GM23338 (cell line): ENCODE measurements at regions not wholly inside any gene's neighbourhood (a gene's known extent, or its start where the extent isn't known, plus 50 kb on each side); places are given as distances from the start of the nearest gene placed in this dataset.

Experiments
- ATAC-seq: fragments of 200-7000 bp; cut with Tn5 transposase; 3 replicates; pipeline ENCODE4 v1.9.1; 2020
- DNase-seq: peaks from one replicate; pipeline ENCODE4 v3.0.0-alpha.2; 2015; ENCODE audit warnings: low spot score
- H2AFZ ChIP-seq: fragments of 200-600 bp; sonication (generic); 2 replicates; pipeline ENCODE4 v1.8.0; 2016; ENCODE audit warnings: antibody characterized with exemption, mild to moderate bottlenecking, moderate library complexity
- H3F3A ChIP-seq: fragments of 200-600 bp; sonication (generic); replicated peaks from 2 replicates; pipeline ENCODE4 v1.8.0; 2017; ENCODE audit warnings: antibody characterized with exemption, mixed run types, low read depth
- H3K27ac ChIP-seq: fragments of 200-600 bp; sonication (generic); 2 replicates; pipeline ENCODE4 v1.6.1; 2016; ENCODE audit warnings: low read depth
- H3K27me3 ChIP-seq: fragments of 200-600 bp; sonication (generic); 2 replicates; pipeline ENCODE4 v1.8.0; 2016; ENCODE audit warnings: mild to moderate bottlenecking, mixed run types, moderate library complexity; ENCODE audit not compliant: insufficient read depth
- H3K36me3 ChIP-seq: fragments of 200-600 bp; sonication (generic); 2 replicates; pipeline ENCODE4 v1.8.0; 2016; ENCODE audit warnings: mild to moderate bottlenecking; ENCODE audit not compliant: insufficient read depth
- H3K4me1 ChIP-seq: fragments of 200-600 bp; sonication (generic); 2 replicates; pipeline ENCODE4 v1.8.0; 2016; ENCODE audit warnings: mild to moderate bottlenecking, moderate library complexity; ENCODE audit not compliant: insufficient read depth
- H3K4me2 ChIP-seq: fragments of 200-600 bp; sonication (generic); 2 replicates; pipeline ENCODE4 v1.7.1; 2017; ENCODE audit warnings: mixed run types
- H3K4me3 ChIP-seq: fragments of 200-600 bp; sonication (generic); 2 replicates; pipeline ENCODE4 v1.6.1; 2016; ENCODE audit warnings: mixed run types
- H3K79me2 ChIP-seq: fragments of 200-600 bp; sonication (generic); replicated peaks from 2 replicates; pipeline ENCODE4 v1.8.0; 2017; ENCODE audit warnings: mild to moderate bottlenecking; ENCODE audit not compliant: insufficient read depth
- H3K9me2 ChIP-seq: fragments of 200-600 bp; sonication (generic); 2 replicates; pipeline ENCODE4 v1.8.0; 2017; ENCODE audit not compliant: insufficient read depth
- H4K20me1 ChIP-seq: fragments of 200-600 bp; sonication (generic); replicated peaks from 2 replicates; pipeline ENCODE4 v1.8.0; 2017; ENCODE audit warnings: mild to moderate bottlenecking; ENCODE audit not compliant: insufficient read depth
- H3K27ac Mint-ChIP-seq: 2 replicates; pipeline ENCODE4 v1.8.0; 2020; ENCODE audit warnings: inconsistent platforms, mild to moderate bottlenecking, moderate library complexity, mixed read lengths
- H3K27me3 Mint-ChIP-seq: 3 replicates; pipeline ENCODE4 v1.8.0; 2022; ENCODE audit warnings: low read depth, mild to moderate bottlenecking, moderate library complexity, mixed read lengths, inconsistent platforms; ENCODE audit not compliant: insufficient read depth, poor library complexity
- H3K36me3 Mint-ChIP-seq: 3 replicates; pipeline ENCODE4 v1.8.0; 2021; ENCODE audit warnings: low read depth, mild to moderate bottlenecking, inconsistent platforms, moderate library complexity, mixed read lengths
- H3K4me1 Mint-ChIP-seq: 3 replicates; pipeline ENCODE4 v1.8.0; 2020; ENCODE audit warnings: mild to moderate bottlenecking, inconsistent platforms, mixed read lengths
- H3K4me3 Mint-ChIP-seq: 3 replicates; pipeline ENCODE4 v1.8.0; 2021; ENCODE audit warnings: moderate library complexity, mild to moderate bottlenecking, inconsistent platforms, mixed read lengths
- H3K9me3 Mint-ChIP-seq: 3 replicates; pipeline ENCODE4 v1.8.0; 2020; ENCODE audit warnings: moderate library complexity, mild to moderate bottlenecking, inconsistent platforms, mixed read lengths
- CREB1 ChIP-seq: fragments of 250-450 bp; sonication (Bioruptor Pico); IDR thresholded peaks from 2 replicates; pipeline ENCODE4 v1.5.0; 2020; ENCODE audit warnings: low read depth, mild to moderate bottlenecking, moderate library complexity
- CTCF ChIP-seq, 2 experiments: fragments of 200-600 bp in 1 of 2; sonication (generic) in 1 of 2; conservative IDR thresholded peaks; 2 replicates each; pipeline versions ENCODE4 v1.5.1 to v1.6.1; 2016 to 2017; ENCODE audit warnings: antibody characterized with exemption in 2 of 2, low read depth in 2 of 2, mild to moderate bottlenecking in 2 of 2, moderate library complexity in 1 of 2
- ETS1 ChIP-seq: IDR thresholded peaks from 2 replicates; pipeline ENCODE4 v1.6.1; 2016; ENCODE audit warnings: antibody characterized with exemption
- EZH2 ChIP-seq: fragments of 200-600 bp; sonication (generic); IDR thresholded peaks from one replicate; pipeline ENCODE4 v1.8.0; 2017; ENCODE audit warnings: antibody characterized with exemption, mild to moderate bottlenecking, low read depth; ENCODE audit not compliant: unreplicated experiment
- EZH2phosphoT487 ChIP-seq: fragments of 200-600 bp; sonication (generic); IDR thresholded peaks from one replicate; pipeline ENCODE4 v1.8.1; 2018; ENCODE audit warnings: antibody characterized with exemption; ENCODE audit not compliant: unreplicated experiment
- JUNB ChIP-seq: IDR thresholded peaks from one replicate; pipeline ENCODE4 v1.6.1; 2016; ENCODE audit warnings: antibody characterized with exemption; ENCODE audit not compliant: unreplicated experiment
- NANOG ChIP-seq: IDR thresholded peaks from 2 replicates; pipeline ENCODE4 v1.6.1; 2016; ENCODE audit warnings: antibody characterized with exemption, borderline replicate concordance
- REST ChIP-seq: IDR thresholded peaks from one replicate; pipeline ENCODE4 v1.6.1; 2018; ENCODE audit warnings: antibody characterized with exemption; ENCODE audit not compliant: unreplicated experiment
- STAT1 ChIP-seq: IDR thresholded peaks from one replicate; pipeline ENCODE4 v1.6.1; 2016; ENCODE audit warnings: antibody characterized with exemption; ENCODE audit not compliant: unreplicated experiment
- ZNF114 ChIP-seq: fragments of 250-450 bp; sonication (Bioruptor Pico); IDR thresholded peaks from 2 replicates; pipeline ENCODE4 v1.5.0; 2020; ENCODE audit warnings: mild to moderate bottlenecking, moderate library complexity
- ZNF331 ChIP-seq: fragments of 250-450 bp; sonication (Bioruptor Pico); IDR thresholded peaks from 2 replicates; pipeline ENCODE4 v1.5.0; 2020; ENCODE audit warnings: low read depth, mild to moderate bottlenecking, moderate library complexity

GRCh38 chr5:53318303-53318702 lies 162.1 kb upstream of the FST start:
- H3K27me3 Mint-ChIP-seq, result no peaks in the 10 kb centered on the region
- no peak overlapping the region for H3K27ac Mint-ChIP-seq
- H3K27me3 ChIP-seq, result no peaks in the 10 kb centered on the region
- H4K20me1 ChIP-seq, result no peaks in the 10 kb centered on the region
- H3K27ac ChIP-seq, result no peak overlapping the region
- H2AFZ ChIP-seq, result no peak overlapping the region
- DNase-seq (peak; percentile 73), ATAC-seq (peak; percentile 91)
- no peak overlapping the region for H3K4me3 Mint-ChIP-seq
- H3K4me3 ChIP-seq, result no peak overlapping the region
- H3K4me2 ChIP-seq, result no peak overlapping the region
- H3K4me1 Mint-ChIP-seq, result peaks cover 3% of the 10 kb centered on the region; the same call in 2 of the 3 replicates
- H3F3A ChIP-seq, result no peaks in the 10 kb centered on the region
- H3K36me3 ChIP-seq, result no peaks in the 10 kb centered on the region
- H3K9me3 Mint-ChIP-seq, result peaks cover 8% of the 10 kb centered on the region; the same call in 2 of the 3 replicates
- H3K36me3 Mint-ChIP-seq, result peaks cover 3% of the 10 kb centered on the region; the same call in 2 of the 3 replicates
- H3K79me2 ChIP-seq, result no peaks in the 10 kb centered on the region
- H3K9me2 ChIP-seq, result no peaks in the 10 kb centered on the region
- TF ChIP-seq ZNF114 (CRISPR knock-in tag) (no peak), CTCF (conservative IDR thresholded peaks at IDR 0.05; ENCODE audit: low read depth in 2 of 2) (peak; percentile 64 to 68), CREB1 (CRISPR knock-in tag) (no peak)
- no peaks in the 10 kb centered on the region for H3K4me1 ChIP-seq

GRCh38 chr5:53319315-53319714 lies 161.1 kb upstream of the FST start:
- Mint-ChIP-seq H3K27me3 (no peaks in the 10 kb centered on the region), H3K36me3 (peaks cover 3% of the 10 kb centered on the region; the same call in 2 of the 3 replicates), H3K9me3 (peaks cover 8% of the 10 kb centered on the region; the same call in 2 of the 3 replicates), H3K4me3 (no peak overlapping the region), H3K27ac (no peak overlapping the region), H3K4me1 (peaks cover 3% of the 10 kb centered on the region; the same call in 2 of the 3 replicates)
- H3K4me3 ChIP-seq, result no peak overlapping the region
- no peaks in the 10 kb centered on the region for H3K4me1 ChIP-seq
- H4K20me1 ChIP-seq, result no peaks in the 10 kb centered on the region
- ATAC-seq (no peak), DNase-seq (no peak)
- H3K27me3 ChIP-seq, result no peaks in the 10 kb centered on the region
- no peaks in the 10 kb centered on the region for H3K36me3 ChIP-seq
- H3K79me2 ChIP-seq, result no peaks in the 10 kb centered on the region
- no peaks in the 10 kb centered on the region for H3F3A ChIP-seq
- no peak overlapping the region for H2AFZ ChIP-seq
- no peak overlapping the region for H3K27ac ChIP-seq
- H3K9me2 ChIP-seq, result no peaks in the 10 kb centered on the region
- H3K4me2 ChIP-seq, result no peak overlapping the region
- no peak for TF ChIP-seq REST
- no peak for TF ChIP-seq JUNB
- TF ChIP-seq EZH2, result no peak
- no peak for TF ChIP-seq STAT1
- no peak for TF ChIP-seq ZNF331 (CRISPR knock-in tag)
- TF ChIP-seq CTCF (conservative IDR thresholded peaks at IDR 0.05; ENCODE audit: low read depth in 2 of 2), result no peak
- TF ChIP-seq EZH2phosphoT487, result no peak
- TF ChIP-seq CREB1 (CRISPR knock-in tag), result no peak
- TF ChIP-seq NANOG, result no peak
- no peak for TF ChIP-seq ZNF114 (CRISPR knock-in tag)
- no peak for TF ChIP-seq ETS1
